GM21786 (cell line): ENCODE measurements at regions not wholly inside any gene's neighbourhood (a gene's known extent, or its start where the extent isn't known, plus 50 kb on each side); places are given as distances from the start of the nearest gene placed in this dataset.

ENCODE experiments used
- ATAC-seq: cut with Tn5 transposase; IDR thresholded peaks from one replicate; pipeline ENCODE4 v1.9.1; 2021; ENCODE audit not compliant: unreplicated experiment

- ATAC-seq, result peak; percentile 36
Observed at GRCh38 chr2:75787532-75788132, 76.9 kb upstream of the GCFC2 start.

GRCh38 chr2:75775311-75775823 is 64.7 kb upstream of the GCFC2 start:
- no peak for ATAC-seq

- no peak for ATAC-seq
Observed at GRCh38 chr2:75772908-75773630, 62.4 kb upstream of the GCFC2 start.

DNA sequence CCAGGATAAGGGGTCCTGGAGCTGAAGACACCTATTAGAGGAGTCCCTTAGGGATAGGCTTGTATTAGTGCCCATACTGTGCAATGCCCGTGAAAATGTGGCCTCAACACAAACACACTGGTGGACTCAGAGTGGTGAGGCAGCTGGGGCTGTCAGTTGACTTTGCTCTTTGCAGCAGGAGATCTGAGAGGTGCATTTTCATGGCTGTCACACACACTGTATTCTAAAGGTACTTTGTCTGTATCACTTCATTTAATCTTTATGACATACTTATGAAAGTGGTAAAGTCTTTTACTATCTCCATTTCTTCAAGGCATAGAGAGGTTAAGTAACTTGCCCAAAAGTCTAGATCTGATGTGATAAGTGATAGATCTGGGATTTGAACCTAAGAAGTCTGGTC is 55.1 kb upstream of the GCFC2 start:
- ATAC-seq, result no peak

GRCh38 chr2:75764611-75765010 is 53.9 kb upstream of the GCFC2 start:
- ATAC-seq, result no peak
